Colonic mucosa (tissue), 4 donors: ENCODE measurements at regions not wholly inside any gene's neighbourhood (a gene's known extent, or its start where the extent isn't known, plus 50 kb on each side); places are given as distances from the start of the nearest gene placed in this dataset.

Source experiments
- DNase-seq: peaks from one replicate; pipeline ENCODE4 v3.0.0-alpha.2; 2020
- H3K27ac ChIP-seq: fragments of 200-600 bp; one replicate; pipeline ENCODE4 v1.8.0; 2021
- H3K27me3 ChIP-seq: fragments of 200-600 bp; one replicate; pipeline ENCODE4 v1.8.0; 2021
- H3K36me3 ChIP-seq: fragments of 200-600 bp; one replicate; pipeline ENCODE4 v1.8.0; 2021
- H3K4me1 ChIP-seq: fragments of 200-600 bp; one replicate; pipeline ENCODE4 v1.8.0; 2021; ENCODE audit warnings: mild to moderate bottlenecking
- H3K4me3 ChIP-seq: fragments of 200-600 bp; one replicate; pipeline ENCODE4 v1.8.0; 2021
- H3K9ac ChIP-seq, 2 donors: one replicate each; pipeline ENCODE4 v1.7.0; 2013; ENCODE audit warnings: control low read depth in 2 of 2, low read depth in 2 of 2, low read length in 2 of 2
- H3K9me3 ChIP-seq: fragments of 200-600 bp; one replicate; pipeline ENCODE4 v1.8.0; 2021
- intact Hi-C: fragments of 100-400 bp; cut with DNase I; formaldehyde crosslinking; loops from one replicate; pipeline ENCODE4 v1.14.1; 2022
- TF ChIP-seq, protein P1 (sequence below): fragments of 200-600 bp; IDR thresholded peaks from one replicate; pipeline ENCODE4 v1.8.0; 2022; ENCODE audit warnings: antibody characterized with exemption, mild to moderate bottlenecking
- donor health status: healthy.
- donor health status: DM: no; HTN: no; CAD: no.
- donor health status: DM: no; HTN: no; CAD: no.

DNA sequence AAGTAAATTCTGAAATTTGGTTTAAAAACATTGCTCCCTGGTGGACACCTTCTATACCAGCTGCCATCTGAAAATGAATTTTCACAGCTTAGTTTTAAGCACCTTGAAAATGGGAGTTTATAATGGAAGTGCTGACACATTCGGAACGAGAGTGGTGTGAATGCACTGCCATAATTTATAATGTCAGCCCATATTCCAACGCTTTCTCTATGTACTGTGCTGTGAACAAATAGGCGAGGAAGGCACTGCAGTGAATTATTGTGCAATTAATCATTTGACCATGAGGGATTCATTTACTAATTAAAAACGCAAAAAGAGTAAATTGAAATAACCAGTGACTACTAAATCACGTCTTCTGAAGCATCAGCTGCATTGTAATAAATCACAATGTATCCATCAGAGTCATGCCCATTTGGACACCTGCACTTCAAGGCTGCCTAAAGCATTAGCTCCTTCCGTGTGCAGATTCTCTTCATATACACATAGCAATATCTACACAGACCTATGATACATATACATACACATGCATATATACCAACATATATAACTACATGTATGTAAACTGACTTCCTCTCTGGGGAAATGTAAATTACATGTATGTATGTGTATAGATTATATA lies 699.8 kb downstream of the GALR1 start:
- Histone ChIP-seq H3K27me3 (no peaks in the 10 kb centered on the region), H3K9ac (no peak overlapping the region), H3K27ac (no peak overlapping the region), H3K9me3 (no peaks in the 10 kb centered on the region), H3K36me3 (no peaks in the 10 kb centered on the region), H3K4me3 (no peak overlapping the region), H3K4me1 (no peaks in the 10 kb centered on the region)
- intact Hi-C loops, result no loop called here
- TF ChIP-seq, protein P1, sequence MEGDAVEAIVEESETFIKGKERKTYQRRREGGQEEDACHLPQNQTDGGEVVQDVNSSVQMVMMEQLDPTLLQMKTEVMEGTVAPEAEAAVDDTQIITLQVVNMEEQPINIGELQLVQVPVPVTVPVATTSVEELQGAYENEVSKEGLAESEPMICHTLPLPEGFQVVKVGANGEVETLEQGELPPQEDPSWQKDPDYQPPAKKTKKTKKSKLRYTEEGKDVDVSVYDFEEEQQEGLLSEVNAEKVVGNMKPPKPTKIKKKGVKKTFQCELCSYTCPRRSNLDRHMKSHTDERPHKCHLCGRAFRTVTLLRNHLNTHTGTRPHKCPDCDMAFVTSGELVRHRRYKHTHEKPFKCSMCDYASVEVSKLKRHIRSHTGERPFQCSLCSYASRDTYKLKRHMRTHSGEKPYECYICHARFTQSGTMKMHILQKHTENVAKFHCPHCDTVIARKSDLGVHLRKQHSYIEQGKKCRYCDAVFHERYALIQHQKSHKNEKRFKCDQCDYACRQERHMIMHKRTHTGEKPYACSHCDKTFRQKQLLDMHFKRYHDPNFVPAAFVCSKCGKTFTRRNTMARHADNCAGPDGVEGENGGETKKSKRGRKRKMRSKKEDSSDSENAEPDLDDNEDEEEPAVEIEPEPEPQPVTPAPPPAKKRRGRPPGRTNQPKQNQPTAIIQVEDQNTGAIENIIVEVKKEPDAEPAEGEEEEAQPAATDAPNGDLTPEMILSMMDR, result no peak
- no peak for DNase-seq

DNA sequence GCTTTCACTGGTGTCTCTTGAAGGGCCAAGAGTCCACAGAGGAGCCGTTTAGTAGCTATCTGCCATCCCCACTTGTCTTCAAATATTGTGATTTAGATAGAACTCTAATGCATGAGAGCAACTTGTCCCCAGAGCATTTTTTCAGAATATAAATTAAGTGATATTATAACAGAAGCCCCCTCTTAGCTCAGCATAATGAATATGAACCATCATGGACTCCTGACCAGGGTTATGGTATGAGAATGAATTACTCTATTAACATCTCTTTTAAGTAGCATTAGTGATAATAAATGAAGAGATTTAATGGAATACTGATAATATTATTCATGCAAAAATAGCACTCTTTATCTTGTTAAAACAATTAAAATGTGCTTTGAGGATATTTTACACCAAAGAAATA lies 709.6 kb downstream of the GALR1 start:
- H3K9ac ChIP-seq, result no peak overlapping the region
- H3K9me3 ChIP-seq, result no peaks in the 10 kb centered on the region
- no peak for DNase-seq
- no peaks in the 10 kb centered on the region for H3K27me3 ChIP-seq
- no peak overlapping the region for H3K27ac ChIP-seq
- TF ChIP-seq, protein P1, result no peak
- intact Hi-C loops, result no loop called here
- H3K4me3 ChIP-seq, result no peak overlapping the region
- no peaks in the 10 kb centered on the region for H3K36me3 ChIP-seq
- no peaks in the 10 kb centered on the region for H3K4me1 ChIP-seq

DNA sequence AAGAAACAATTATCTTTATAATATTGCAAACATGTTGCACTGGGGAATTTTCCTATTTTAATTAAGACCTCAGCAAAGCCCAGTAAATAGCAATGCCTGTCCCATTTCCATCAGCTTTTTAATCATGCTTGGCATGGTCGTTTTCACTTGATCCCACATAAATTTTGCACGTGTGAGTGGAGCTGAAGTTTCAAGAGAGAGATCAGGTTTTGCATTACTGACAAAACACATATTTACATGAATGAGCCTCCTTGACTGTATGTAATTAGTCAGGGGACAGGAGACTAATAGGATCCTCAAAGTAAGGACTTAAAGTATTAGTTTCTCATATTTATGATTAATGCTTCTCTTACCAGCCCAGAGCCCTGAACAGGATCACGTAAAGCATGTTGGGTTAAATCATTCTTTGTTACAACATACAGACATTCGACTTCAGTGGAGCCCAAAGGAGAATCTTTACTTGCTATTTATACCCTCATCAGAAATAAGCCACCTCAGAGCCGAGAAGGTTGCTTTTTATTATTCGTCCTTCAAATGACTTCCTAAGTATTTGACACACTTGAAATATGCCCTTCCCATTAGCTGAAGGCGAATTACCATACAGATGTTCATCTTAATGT lies 711.3 kb downstream of the GALR1 start:
- DNase-seq, result no peak
- Histone ChIP-seq H3K9me3 (no peaks in the 10 kb centered on the region), H3K4me1 (no peaks in the 10 kb centered on the region), H3K4me3 (no peak overlapping the region), H3K27ac (no peak overlapping the region), H3K27me3 (no peaks in the 10 kb centered on the region), H3K9ac (no peak overlapping the region), H3K36me3 (no peaks in the 10 kb centered on the region)
- intact Hi-C loops, result no loop called here
- TF ChIP-seq, protein P1, result no peak

DNA sequence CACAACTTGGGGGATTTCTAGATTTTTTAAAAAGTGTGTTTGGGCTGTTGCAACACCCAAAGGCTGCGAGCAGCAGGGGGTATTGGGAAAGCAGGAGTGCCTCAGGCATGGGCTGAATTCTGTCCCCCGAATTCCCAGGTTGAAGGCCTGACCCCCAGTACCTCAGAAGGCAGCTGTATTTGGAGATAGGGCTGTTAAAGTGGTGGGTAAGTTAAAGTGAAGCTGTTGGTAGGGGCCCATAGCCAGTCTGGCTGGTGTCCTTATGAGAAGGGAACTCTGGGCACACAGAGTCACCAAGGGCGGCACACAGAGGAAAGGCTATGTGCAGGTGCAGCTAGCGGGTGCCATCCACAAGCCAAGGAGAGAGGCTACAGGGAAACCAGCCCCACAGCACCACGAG lies 717.4 kb downstream of the GALR1 start:
- Histone ChIP-seq H3K27ac (no peak overlapping the region), H3K4me1 (no peaks in the 10 kb centered on the region), H3K9me3 (no peaks in the 10 kb centered on the region), H3K4me3 (no peak overlapping the region), H3K36me3 (no peaks in the 10 kb centered on the region), H3K27me3 (no peaks in the 10 kb centered on the region), H3K9ac (no peak overlapping the region)
- intact Hi-C loops, result no loop called here
- no peak for DNase-seq
- TF ChIP-seq, protein P1, result no peak

DNA sequence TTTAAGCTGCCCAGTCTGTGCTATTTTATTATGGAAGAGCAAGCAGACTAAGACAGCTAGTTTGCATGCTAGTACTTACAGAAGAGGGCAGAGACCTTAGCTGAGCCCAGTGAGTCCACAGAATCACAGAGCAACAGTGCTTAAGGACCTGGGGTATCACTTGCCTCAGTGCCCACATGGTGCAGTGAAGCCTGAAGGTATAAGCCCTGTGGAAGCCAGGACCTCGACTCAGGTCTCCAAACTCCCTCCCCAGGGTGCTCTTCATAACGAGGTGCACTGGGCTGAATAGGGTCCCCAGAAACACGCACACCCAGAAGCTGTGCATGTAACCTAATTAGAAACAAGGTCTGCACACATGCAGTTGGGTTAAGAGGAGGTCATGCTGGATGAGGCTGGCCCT lies 718.1 kb downstream of the GALR1 start:
- intact Hi-C loops, result no loop called here
- Histone ChIP-seq H3K4me1 (no peaks in the 10 kb centered on the region), H3K36me3 (no peaks in the 10 kb centered on the region), H3K27me3 (no peaks in the 10 kb centered on the region), H3K9ac (no peak overlapping the region), H3K9me3 (no peaks in the 10 kb centered on the region), H3K4me3 (no peak overlapping the region), H3K27ac (no peak overlapping the region)
- no peak for DNase-seq
- TF ChIP-seq, protein P1, result no peak
